HCT116 (cell line): ENCODE measurements at regions not wholly inside any gene's neighbourhood (a gene's known extent, or its start where the extent isn't known, plus 50 kb on each side); places are given as distances from the start of the nearest gene placed in this dataset.

Experiments used
- YY1 ChIP-seq: IDR thresholded peaks from 2 replicates; pipeline ENCODE4 v1.6.1; 2011; ENCODE audit warnings: low read length, low read depth, moderate library complexity, mild to moderate bottlenecking; ENCODE audit not compliant: insufficient replicate concordance; ENCODE audit errors: extremely low read depth
- TF ChIP-seq, protein P1 (sequence below), 3 experiments: fragments of 200-600 bp in 1 of 3; sonication (generic) in 1 of 3; IDR thresholded peaks in 2 of 3; conservative IDR thresholded peaks in 1 of 3; 2 replicates each; pipeline ENCODE4 v1.5.1; 2012 to 2017; ENCODE audit warnings: low read depth in 2 of 3, low read length in 2 of 3, antibody characterized with exemption in 1 of 3, borderline replicate concordance in 1 of 3, control low read depth in 1 of 3, mild to moderate bottlenecking in 1 of 3, mixed read lengths in 1 of 3, mixed run types in 1 of 3, moderate library complexity in 1 of 3; ENCODE audit not compliant: insufficient read depth in 1 of 3

DNA sequence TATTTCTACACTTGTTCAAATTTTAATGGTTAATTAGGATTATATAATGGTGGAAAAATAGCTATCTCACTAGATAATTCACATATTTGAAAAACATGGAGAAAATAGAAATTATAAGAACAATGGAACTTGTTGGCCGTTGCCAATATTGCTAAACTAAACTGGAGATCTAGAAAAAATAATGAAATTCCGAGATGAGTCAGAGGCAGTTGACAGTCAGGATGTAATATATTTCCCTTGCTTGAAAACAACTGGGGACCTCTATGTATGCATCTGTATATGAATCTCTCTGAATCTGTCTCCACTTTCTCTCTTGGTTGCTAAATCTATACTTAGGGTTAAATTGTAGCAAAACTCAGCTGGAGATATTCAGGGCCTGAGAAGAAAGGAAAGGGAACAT, 1108.2 kb upstream of the GJE1 start:
- TF ChIP-seq YY1: no peak
- TF ChIP-seq, protein P1, sequence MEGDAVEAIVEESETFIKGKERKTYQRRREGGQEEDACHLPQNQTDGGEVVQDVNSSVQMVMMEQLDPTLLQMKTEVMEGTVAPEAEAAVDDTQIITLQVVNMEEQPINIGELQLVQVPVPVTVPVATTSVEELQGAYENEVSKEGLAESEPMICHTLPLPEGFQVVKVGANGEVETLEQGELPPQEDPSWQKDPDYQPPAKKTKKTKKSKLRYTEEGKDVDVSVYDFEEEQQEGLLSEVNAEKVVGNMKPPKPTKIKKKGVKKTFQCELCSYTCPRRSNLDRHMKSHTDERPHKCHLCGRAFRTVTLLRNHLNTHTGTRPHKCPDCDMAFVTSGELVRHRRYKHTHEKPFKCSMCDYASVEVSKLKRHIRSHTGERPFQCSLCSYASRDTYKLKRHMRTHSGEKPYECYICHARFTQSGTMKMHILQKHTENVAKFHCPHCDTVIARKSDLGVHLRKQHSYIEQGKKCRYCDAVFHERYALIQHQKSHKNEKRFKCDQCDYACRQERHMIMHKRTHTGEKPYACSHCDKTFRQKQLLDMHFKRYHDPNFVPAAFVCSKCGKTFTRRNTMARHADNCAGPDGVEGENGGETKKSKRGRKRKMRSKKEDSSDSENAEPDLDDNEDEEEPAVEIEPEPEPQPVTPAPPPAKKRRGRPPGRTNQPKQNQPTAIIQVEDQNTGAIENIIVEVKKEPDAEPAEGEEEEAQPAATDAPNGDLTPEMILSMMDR (IDR thresholded peaks at IDR 0.05 in 2 of 3, conservative IDR thresholded peaks at IDR 0.05 in 1 of 3; ENCODE audit: borderline replicate concordance in 1 of 3, insufficient read depth in 1 of 3, low read depth in 2 of 3, low read length in 2 of 3): no peak
